PC-9 (cell line): ENCODE measurements at regions not wholly inside any gene's neighbourhood (a gene's known extent, or its start where the extent isn't known, plus 50 kb on each side); places are given as distances from the start of the nearest gene placed in this dataset.

ENCODE experiments used
- BruUV-seq: library from RNA; stranded (reverse); fragments of 400-500 nt; replicated peaks from 2 replicates; lab custom pipeline; 2021; lab: Mats Ljungman, UMichigan
- CTCF ChIA-PET: fragments of 300-600 bp; sonication (Branson Sonifier 250); formaldehyde crosslinking; loops from one replicate; lab custom pipeline; 2022; ENCODE audit warnings: antibody characterized with exemption; lab: Charles Lee
- POLR2A ChIA-PET: fragments of 300-600 bp; sonication (Branson Sonifier 250); formaldehyde crosslinking; loops from one replicate; lab custom pipeline; 2022; ENCODE audit warnings: antibody characterized with exemption; ENCODE audit not compliant: unreplicated experiment; lab: Charles Lee
- DNase-seq, 2 experiments: peaks; one replicate each; pipeline versions ENCODE4 v3.0.0 to v3.0.0-alpha.2; 2015 to 2022; ENCODE audit warnings: mixed read lengths in 1 of 2
- H2AFZ ChIP-seq: fragments of 200-600 bp; sonication (generic); 2 replicates; pipeline ENCODE4 v1.8.1; 2017; ENCODE audit warnings: antibody characterized with exemption
- H3F3A ChIP-seq: fragments of 200-600 bp; sonication (generic); 2 replicates; pipeline ENCODE4 v1.8.1; 2017; ENCODE audit warnings: antibody characterized with exemption, mild to moderate bottlenecking, low read depth; ENCODE audit not compliant: insufficient read depth
- H3K27ac ChIP-seq: fragments of 200-600 bp; sonication (generic); 2 replicates; pipeline ENCODE4 v1.6.1; 2016; ENCODE audit warnings: mixed run types
- H3K27me3 ChIP-seq: fragments of 200-600 bp; sonication (generic); 2 replicates; pipeline ENCODE4 v1.6.1; 2016; ENCODE audit warnings: low read depth, mixed run types; ENCODE audit not compliant: insufficient read depth
- H3K36me3 ChIP-seq: fragments of 200-600 bp; sonication (generic); 2 replicates; pipeline ENCODE4 v1.6.1; 2016; ENCODE audit warnings: low read depth, mixed run types
- H3K4me1 ChIP-seq: fragments of 200-600 bp; sonication (generic); replicated peaks from 2 replicates; pipeline ENCODE4 v1.6.1; 2016; ENCODE audit warnings: mixed run types; ENCODE audit not compliant: insufficient read depth
- H3K4me2 ChIP-seq: fragments of 200-600 bp; sonication (generic); 2 replicates; pipeline ENCODE4 v1.6.1; 2017; ENCODE audit warnings: mixed run types
- H3K4me3 ChIP-seq: fragments of 200-600 bp; sonication (generic); 2 replicates; pipeline ENCODE4 v1.6.1; 2016; ENCODE audit warnings: mixed run types
- H3K79me2 ChIP-seq: fragments of 200-600 bp; sonication (generic); 2 replicates; pipeline ENCODE4 v1.6.1; 2017; ENCODE audit warnings: low read depth, mixed run types
- H3K9me2 ChIP-seq: fragments of 200-600 bp; sonication (generic); 2 replicates; pipeline ENCODE4 v1.8.1; 2017; ENCODE audit warnings: mild to moderate bottlenecking; ENCODE audit not compliant: insufficient read depth
- H3K9me3 ChIP-seq: fragments of 200-600 bp; sonication (generic); 2 replicates; pipeline ENCODE4 v1.8.1; 2016; ENCODE audit warnings: low read depth; ENCODE audit not compliant: insufficient read depth
- H4K20me1 ChIP-seq: fragments of 200-600 bp; sonication (generic); 2 replicates; pipeline ENCODE4 v1.8.1; 2017; ENCODE audit not compliant: insufficient read depth
- EZH2 ChIP-seq: fragments of 200-600 bp; sonication (generic); IDR thresholded peaks from 2 replicates; pipeline ENCODE4 v1.8.0; 2017; ENCODE audit warnings: antibody characterized with exemption, low read depth
- intact Hi-C: fragments of 100-400 bp; cut with micrococcal nuclease; formaldehyde crosslinking; loops from one replicate; pipeline ENCODE4 v1.10.0; 2022; ENCODE audit not compliant: unreplicated experiment
- TF ChIP-seq, protein P1 (sequence below): fragments of 200-600 bp; sonication (generic); conservative IDR thresholded peaks from 2 replicates; pipeline ENCODE4 v1.6.1; 2017; ENCODE audit warnings: mixed run types, antibody characterized with exemption, mild to moderate bottlenecking, moderate library complexity

DNA sequence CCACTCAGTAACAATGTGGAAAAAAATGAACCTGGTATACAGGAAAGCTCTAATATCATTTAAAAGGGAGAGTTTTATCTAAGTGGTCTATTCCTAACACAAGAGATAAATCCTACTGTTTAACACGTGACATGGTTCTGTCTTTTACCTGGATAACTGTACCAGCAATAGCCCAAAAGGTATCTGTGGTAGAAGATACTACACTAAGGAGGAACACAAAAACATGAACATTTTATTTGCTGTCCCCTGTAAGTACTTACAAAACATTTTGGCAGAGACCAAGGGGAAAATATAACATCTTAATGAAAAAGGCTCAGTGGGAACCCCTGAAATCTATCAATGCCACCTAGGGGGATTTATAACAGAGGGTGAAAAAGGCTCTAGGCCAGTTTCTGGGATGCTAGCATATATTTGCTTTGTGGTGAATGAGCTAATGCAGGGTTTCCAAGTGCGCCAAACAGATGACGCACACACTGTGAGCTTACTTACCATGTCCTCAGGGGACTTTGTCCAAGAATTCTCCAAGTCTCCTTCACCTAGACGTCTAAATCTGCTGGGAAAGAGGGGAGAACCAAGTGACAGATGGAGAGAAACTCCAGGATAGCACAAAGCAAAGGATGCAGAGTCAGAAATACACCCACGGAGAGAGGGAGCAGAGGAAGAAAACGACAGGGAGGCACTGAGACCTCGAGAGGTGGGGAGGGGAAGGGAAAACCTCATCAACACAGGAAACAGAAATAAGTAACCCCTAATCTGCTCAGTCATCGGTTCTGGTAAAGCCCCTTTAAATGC is 112.5 kb upstream of the PRNP start:
- no peak overlapping the region for H3K27ac ChIP-seq
- H3K79me2 ChIP-seq: no peaks in the 10 kb centered on the region
- H2AFZ ChIP-seq: no peak overlapping the region
- H3K36me3 ChIP-seq: no peaks in the 10 kb centered on the region
- H3K27me3 ChIP-seq: no peaks in the 10 kb centered on the region
- H3K4me1 ChIP-seq: no peaks in the 10 kb centered on the region
- H3K4me2 ChIP-seq: peak overlapping the region; percentile 55
- no peaks in the 10 kb centered on the region for H3K9me2 ChIP-seq
- ChIA-PET POLR2A (interaction anchor here (0.6 to 0.7 kb wide), 2 partner anchors 1126 to 1347 kb away, joined by 4 to 28 read pairs; no protein-coding TSS in a partner anchor), CTCF (interaction anchor here (0.7 kb wide), 1 partner anchor 357 kb away, joined by 13 read pairs; no protein-coding TSS in a partner anchor)
- DNase-seq: peak; percentile 17 to 70
- H4K20me1 ChIP-seq: no peaks in the 10 kb centered on the region
- no TSS peak for BruUV-seq
- intact Hi-C loops: no loop called here
- TF ChIP-seq EZH2: no peak
- H3K9me3 ChIP-seq: no peaks in the 10 kb centered on the region
- 0 out of 2 replicates have a peak, but pooled peaks cover 10% of the 10 kb centered on the region for H3F3A ChIP-seq
- no peak overlapping the region for H3K4me3 ChIP-seq

DNA sequence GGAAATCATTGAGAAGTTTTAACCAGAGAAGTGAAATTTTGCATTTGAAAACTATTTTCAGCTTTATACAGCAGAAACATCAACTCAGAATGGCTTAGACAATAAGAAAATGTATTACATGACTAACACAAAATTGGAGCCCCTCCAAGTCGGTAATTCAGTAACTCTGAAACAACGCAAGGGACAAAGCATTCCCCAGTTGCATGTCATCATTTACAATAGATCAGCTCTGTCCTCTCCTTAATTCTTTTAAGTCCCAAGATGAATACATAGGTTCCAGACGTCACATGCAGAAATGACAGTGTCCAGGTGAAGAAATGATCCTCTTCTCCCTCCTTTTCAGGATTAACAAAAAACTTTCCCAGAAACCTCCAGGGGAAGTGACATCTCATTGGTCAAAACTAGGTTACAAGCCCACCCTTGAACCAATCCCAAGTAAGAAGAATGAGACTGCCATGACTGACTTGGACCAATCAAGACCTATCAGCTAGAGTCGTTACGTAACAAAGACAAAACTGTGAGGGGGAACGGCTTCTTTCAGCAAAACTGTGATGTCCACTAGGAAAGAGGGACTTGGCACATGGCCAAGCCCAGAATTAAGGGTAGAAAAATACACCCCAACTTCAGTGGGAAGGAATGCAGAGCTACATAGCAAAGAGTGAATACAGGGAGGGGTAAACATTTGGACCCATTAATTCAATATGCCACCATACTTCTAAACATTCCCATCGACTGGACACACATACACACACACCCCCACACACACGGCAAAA is 114.3 kb upstream of the PRNP start:
- Histone ChIP-seq H3K27me3 (no peaks in the 10 kb centered on the region), H3K36me3 (no peaks in the 10 kb centered on the region), H3K9me3 (no peaks in the 10 kb centered on the region), H3K4me1 (no peaks in the 10 kb centered on the region), H3F3A (0 out of 2 replicates have a peak, but pooled peaks cover 10% of the 10 kb centered on the region), H4K20me1 (no peaks in the 10 kb centered on the region), H3K4me2 (no peak overlapping the region), H3K79me2 (no peaks in the 10 kb centered on the region), H2AFZ (no peak overlapping the region), H3K4me3 (no peak overlapping the region), H3K9me2 (no peaks in the 10 kb centered on the region), H3K27ac (no peak overlapping the region)
- TF ChIP-seq, protein P1, sequence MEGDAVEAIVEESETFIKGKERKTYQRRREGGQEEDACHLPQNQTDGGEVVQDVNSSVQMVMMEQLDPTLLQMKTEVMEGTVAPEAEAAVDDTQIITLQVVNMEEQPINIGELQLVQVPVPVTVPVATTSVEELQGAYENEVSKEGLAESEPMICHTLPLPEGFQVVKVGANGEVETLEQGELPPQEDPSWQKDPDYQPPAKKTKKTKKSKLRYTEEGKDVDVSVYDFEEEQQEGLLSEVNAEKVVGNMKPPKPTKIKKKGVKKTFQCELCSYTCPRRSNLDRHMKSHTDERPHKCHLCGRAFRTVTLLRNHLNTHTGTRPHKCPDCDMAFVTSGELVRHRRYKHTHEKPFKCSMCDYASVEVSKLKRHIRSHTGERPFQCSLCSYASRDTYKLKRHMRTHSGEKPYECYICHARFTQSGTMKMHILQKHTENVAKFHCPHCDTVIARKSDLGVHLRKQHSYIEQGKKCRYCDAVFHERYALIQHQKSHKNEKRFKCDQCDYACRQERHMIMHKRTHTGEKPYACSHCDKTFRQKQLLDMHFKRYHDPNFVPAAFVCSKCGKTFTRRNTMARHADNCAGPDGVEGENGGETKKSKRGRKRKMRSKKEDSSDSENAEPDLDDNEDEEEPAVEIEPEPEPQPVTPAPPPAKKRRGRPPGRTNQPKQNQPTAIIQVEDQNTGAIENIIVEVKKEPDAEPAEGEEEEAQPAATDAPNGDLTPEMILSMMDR: no peak
- TF ChIP-seq EZH2: no peak
- ChIA-PET POLR2A (no interaction called here), CTCF (no interaction called here)
- intact Hi-C loops: no loop called here
- no TSS peak for BruUV-seq
- no peak for DNase-seq

DNA sequence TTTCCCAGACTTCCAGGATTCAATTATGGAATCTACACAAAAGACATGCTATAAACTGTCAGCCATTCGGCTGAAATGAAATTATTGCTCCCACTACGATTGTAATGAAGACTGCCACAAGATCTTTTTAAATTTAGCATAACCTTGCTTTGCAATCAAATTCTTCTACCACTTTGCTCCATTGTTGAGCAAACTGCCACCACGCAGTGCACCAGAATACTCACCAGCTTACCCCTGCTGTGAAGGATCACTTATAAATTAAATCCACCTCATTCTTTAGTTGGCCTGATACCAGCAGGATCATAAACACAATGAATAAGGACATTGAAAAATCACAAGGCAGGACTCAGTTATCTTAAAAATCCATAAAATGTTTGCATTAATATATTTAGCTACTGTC is 116.4 kb upstream of the PRNP start:
- no peaks in the 10 kb centered on the region for H4K20me1 ChIP-seq
- no peak overlapping the region for H3K4me3 ChIP-seq
- H3K9me2 ChIP-seq: no peaks in the 10 kb centered on the region
- no peaks in the 10 kb centered on the region for H3K4me1 ChIP-seq
- POLR2A ChIA-PET: no interaction called here
- intact Hi-C loops: no loop called here
- no peak for TF ChIP-seq EZH2
- H3F3A ChIP-seq: 0 out of 2 replicates have a peak, but pooled peaks cover 10% of the 10 kb centered on the region
- H3K4me2 ChIP-seq: no peak overlapping the region
- no peaks in the 10 kb centered on the region for H3K79me2 ChIP-seq
- no peaks in the 10 kb centered on the region for H3K27me3 ChIP-seq
- no peak overlapping the region for H3K27ac ChIP-seq
- H3K36me3 ChIP-seq: no peaks in the 10 kb centered on the region
- H2AFZ ChIP-seq: no peak overlapping the region
- H3K9me3 ChIP-seq: no peaks in the 10 kb centered on the region
- BruUV-seq: no TSS peak
- DNase-seq: no peak
- CTCF ChIA-PET: no interaction called here

DNA sequence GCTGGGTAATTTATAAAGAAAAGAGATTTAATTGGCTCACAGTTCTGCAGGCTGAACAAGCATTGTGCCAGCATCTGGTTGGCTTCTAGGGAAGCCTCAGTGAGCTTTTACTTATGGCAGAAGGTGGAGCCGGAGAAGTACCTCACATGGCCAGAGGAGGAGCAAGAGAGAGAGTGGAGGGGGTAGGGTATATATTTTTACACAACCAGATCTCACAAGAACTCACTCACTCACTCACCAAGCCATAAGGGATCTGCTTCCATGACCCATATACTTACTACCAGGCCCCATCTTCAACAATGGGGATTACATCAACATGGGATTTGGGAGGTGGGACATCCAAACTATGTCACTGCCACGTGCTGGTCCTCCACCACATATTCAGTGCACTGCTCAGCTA is 117.2 kb upstream of the PRNP start:
- DNase-seq: no peak
- no peaks in the 10 kb centered on the region for H3K9me3 ChIP-seq
- intact Hi-C loops: no loop called here
- no peaks in the 10 kb centered on the region for H3K36me3 ChIP-seq
- H3K9me2 ChIP-seq: no peaks in the 10 kb centered on the region
- BruUV-seq: no TSS peak
- H3F3A ChIP-seq: 0 out of 2 replicates have a peak, but pooled peaks cover 9% of the 10 kb centered on the region
- 0 out of 2 replicates have a peak, but pooled peaks cover 6% of the 10 kb centered on the region for H3K27me3 ChIP-seq
- no peaks in the 10 kb centered on the region for H3K79me2 ChIP-seq
- no peaks in the 10 kb centered on the region for H4K20me1 ChIP-seq
- no peak overlapping the region for H3K27ac ChIP-seq
- no peaks in the 10 kb centered on the region for H3K4me1 ChIP-seq
- CTCF ChIA-PET: no interaction called here
- no peak for TF ChIP-seq EZH2
- TF ChIP-seq, protein P1: peak; percentile 51
- no peak overlapping the region for H2AFZ ChIP-seq
- no peak overlapping the region for H3K4me3 ChIP-seq
- POLR2A ChIA-PET: no interaction called here
- no peak overlapping the region for H3K4me2 ChIP-seq
